ENCODE measurements at regions not wholly inside any gene's neighbourhood (a gene's known extent, or its start where the extent isn't known, plus 50 kb on each side); places are given as distances from the start of the nearest gene placed in this dataset.

- TF ChIP-seq CTCF (IDR thresholded peaks at IDR 0.05) (no peak), POLR2A (IDR thresholded peaks at IDR 0.05) (no peak)
These were observed 477.5 kb upstream of the MPDZ start for GRCh38 chr9:13756943-13757342.

Data from thyroid gland (tissue), 4 donors.